GM18517 (cell line): ENCODE measurements at regions not wholly inside any gene's neighbourhood (a gene's known extent, or its start where the extent isn't known, plus 50 kb on each side); places are given as distances from the start of the nearest gene placed in this dataset.

Experiments used
- ATAC-seq: cut with Tn5 transposase; IDR thresholded peaks from one replicate; pipeline ENCODE4 v1.9.1; 2021; ENCODE audit warnings: mild to moderate bottlenecking, moderate library complexity; ENCODE audit not compliant: unreplicated experiment

GRCh38 chr1:59135761-59136255 is 161.1 kb upstream of the FGGY start:
- ATAC-seq = no peak

GRCh38 chr1:59136541-59137275 is 160.2 kb upstream of the FGGY start:
- ATAC-seq = no peak

GRCh38 chr1:59137276-59137615 is 159.6 kb upstream of the FGGY start:
- ATAC-seq = no peak

- ATAC-seq = no peak
Observed at GRCh38 chr1:59137968-59138367, 158.9 kb upstream of the FGGY start.

DNA sequence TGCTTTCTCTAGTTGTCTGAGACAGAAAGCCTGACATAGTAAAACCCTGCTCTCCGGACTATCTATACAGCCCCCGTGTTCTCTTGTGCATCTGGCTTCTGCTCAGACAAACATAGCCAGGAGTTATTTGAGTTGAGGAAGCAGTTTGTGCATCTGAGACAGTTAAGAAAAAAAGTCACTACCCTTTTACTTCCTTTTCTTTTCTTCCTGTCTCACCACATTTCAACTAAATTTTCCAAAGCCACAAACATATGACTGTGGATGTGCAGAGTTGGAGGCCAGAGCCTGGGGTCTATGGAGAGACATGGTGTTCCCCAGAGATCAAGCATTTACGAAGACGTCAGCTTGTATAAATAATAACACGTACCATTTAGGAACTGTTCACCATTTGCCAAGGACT is 158.5 kb upstream of the FGGY start:
- ATAC-seq = no peak

- ATAC-seq = no peak
Observed at GRCh38 chr1:59139396-59139795, 157.5 kb upstream of the FGGY start.

GRCh38 chr1:59141267-59141863 is 155.5 kb upstream of the FGGY start:
- no peak for ATAC-seq

- no peak for ATAC-seq
Observed at GRCh38 chr1:59142311-59143132, 154.4 kb upstream of the FGGY start.

GRCh38 chr1:59143133-59143487 is 153.8 kb upstream of the FGGY start:
- ATAC-seq = no peak

- ATAC-seq = no peak
Observed at GRCh38 chr1:59143811-59144210, 153.1 kb upstream of the FGGY start.

DNA sequence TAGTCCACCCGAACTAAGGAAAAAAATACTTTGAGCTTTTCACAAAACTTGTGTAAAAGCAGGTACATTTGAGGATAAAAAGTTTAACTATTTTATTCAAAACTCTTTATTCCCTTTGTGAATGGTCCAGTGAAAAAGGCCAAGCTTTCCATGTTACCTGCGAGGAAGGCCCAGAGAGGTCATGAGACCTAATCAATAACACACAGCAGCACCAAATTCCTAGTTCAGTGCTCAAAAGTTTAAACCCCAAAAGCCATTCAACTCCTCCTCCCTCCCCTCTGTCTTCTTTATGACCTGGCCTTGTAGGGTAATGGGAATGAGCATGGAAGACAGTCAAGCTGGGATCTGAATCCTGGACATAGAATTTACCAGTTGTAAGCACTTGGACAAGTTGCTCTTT is 151.9 kb upstream of the FGGY start:
- ATAC-seq = no peak

GRCh38 chr1:59146056-59146455 is 150.8 kb upstream of the FGGY start:
- no peak for ATAC-seq

DNA sequence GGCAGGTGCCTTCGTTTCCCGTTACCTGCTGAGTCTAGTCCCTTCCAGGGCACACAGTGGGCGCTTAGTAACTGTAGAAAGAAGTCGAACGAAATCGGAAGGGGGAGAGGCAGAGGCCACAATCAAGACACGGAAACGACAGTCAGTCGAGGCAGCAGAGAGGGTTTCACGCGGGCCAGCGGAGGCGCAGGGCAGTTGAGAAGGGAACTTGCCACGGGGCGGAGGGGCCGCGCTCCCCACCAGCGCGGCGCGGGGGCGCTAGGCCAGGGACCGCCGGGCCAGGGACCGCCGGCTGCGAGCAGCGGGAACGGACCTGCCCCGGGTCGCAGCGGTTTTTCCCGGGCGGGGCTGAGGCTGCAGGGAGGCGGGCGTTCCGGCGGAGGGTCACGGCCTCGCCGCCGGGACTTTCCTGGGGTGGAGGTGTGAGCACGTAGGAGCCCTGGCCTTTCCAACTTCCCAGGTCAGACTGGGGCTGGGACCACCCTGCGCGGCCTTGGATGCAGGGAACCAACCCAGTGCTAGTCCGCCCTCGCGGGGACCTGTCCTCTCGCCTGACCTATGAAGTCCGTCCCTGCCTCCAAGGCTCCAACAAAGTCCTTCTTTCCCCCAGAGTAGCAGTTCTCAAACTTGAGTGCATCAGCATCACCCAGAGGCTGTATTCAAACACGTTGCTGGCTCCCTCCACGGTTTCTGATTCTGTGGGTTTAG is 150.1 kb upstream of the FGGY start:
- ATAC-seq = peak; percentile 57

- no peak for ATAC-seq
Observed at GRCh38 chr1:59149435-59149834, 147.5 kb upstream of the FGGY start.

DNA sequence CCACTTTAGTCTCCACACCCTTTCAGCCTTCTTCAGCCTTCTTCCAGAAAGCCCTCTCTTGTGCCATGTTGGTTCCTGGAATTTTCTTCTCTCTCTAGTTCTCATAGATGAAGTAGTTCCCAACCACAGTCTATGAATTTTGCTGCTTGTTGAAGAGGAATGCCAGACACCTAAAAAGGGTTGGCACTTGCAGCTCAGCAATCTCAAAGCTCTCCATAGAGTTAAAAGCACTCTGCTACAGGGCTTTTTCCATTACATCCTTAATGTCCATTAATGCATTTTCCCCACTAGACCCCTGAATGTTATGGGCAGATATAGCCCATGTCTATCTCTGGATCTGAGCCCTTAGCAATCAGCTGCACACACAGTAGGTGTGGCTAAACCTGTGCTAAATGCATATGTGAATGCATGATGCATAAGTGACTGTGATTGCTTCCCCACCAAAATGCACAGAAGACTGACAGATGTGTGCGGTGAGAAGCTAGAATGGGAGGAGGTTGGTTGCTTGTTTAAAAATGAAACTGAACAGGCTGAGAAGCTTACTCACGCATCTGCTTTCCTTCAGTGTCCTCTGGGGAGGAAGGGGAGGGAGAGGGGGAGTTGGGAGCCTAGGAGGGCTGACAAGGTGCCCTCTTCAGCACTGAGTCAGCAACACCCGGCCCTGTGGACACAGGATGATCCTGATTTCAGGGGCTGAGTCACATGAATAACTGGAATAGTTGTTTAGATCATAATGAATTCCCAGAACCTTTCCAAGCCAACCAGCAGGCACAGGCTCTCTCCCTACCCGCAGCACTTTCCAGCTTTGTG is 146.1 kb upstream of the FGGY start:
- peak; percentile 72 for ATAC-seq

GRCh38 chr1:59151387-59151761 is 145.5 kb upstream of the FGGY start:
- no peak for ATAC-seq

- no peak for ATAC-seq
Observed at GRCh38 chr1:59151860-59152259, 145.0 kb upstream of the FGGY start.

DNA sequence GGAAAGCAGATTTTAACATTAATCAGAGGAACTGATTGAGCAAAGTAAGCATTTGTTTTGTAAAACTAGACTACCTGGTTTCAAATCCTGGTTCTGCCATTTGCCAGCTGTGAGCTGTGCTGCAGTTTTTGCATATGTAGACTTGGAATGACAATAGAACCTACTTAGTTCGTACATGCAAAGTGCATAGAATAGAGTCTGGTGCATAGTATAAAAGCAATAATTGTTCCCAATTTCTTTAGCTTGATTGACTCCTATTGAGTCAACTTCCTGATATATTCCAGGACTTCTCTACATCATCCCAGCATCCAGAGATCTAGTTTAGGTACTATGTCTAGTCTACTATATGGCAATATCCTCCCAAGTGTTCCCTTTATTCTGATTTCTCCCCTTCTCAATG is 144.4 kb upstream of the FGGY start:
- ATAC-seq = no peak

- ATAC-seq = no peak
Observed at GRCh38 chr1:59154401-59154800, 142.5 kb upstream of the FGGY start.

DNA sequence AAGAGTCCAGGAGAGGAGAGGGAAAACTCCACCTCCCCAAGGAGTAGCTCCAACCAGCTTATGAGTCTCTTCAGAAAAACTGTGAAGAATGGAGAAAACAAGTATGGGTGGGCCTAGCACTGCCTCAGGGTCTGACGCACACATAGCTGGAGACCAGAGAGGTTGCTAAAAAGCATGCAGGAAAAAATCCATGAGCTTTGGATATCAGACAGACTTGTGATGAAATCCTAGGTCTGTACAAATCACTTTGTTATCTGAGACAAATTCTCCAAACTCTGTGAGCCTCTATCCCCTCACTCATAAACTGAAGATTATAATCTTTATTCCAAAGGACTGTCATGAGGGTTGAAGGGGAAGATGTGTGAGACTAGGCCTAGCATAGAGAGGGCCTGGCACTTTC is 141.5 kb upstream of the FGGY start:
- no peak for ATAC-seq

GRCh38 chr1:59156051-59156450 is 140.8 kb upstream of the FGGY start:
- ATAC-seq = no peak
